Psoas muscle (tissue), 7 donors: ENCODE measurements at regions not wholly inside any gene's neighbourhood (a gene's known extent, or its start where the extent isn't known, plus 50 kb on each side); places are given as distances from the start of the nearest gene placed in this dataset.

Experiments used
- ATAC-seq, 4 donors: fragments of 200-7000 bp; cut with Tn5 transposase; one replicate each; pipeline ENCODE4 v1.9.1; 2020; ENCODE audit warnings: moderate library complexity in 3 of 4, mild to moderate bottlenecking in 2 of 4
- DNase-seq, 2 donors: peaks; one replicate each; pipeline ENCODE4 v3.0.0-alpha.2; 2020
- H3K27ac ChIP-seq: fragments of 200-600 bp; one replicate; pipeline ENCODE4 v1.8.0; 2022
- H3K27me3 ChIP-seq, 3 donors: fragments of 200-600 bp in 1 of 3; one replicate each; pipeline versions ENCODE4 v1.6.1 to v1.8.0; 2013 to 2022; ENCODE audit warnings: low read length in 2 of 3, mild to moderate bottlenecking in 2 of 3, moderate library complexity in 1 of 3; ENCODE audit not compliant: insufficient read depth in 3 of 3
- H3K36me3 ChIP-seq, 2 donors: fragments of 200-600 bp in 1 of 2; one replicate each; pipeline versions ENCODE4 v1.6.1 to v1.8.0; 2013 to 2022; ENCODE audit warnings: low read depth in 1 of 2, mild to moderate bottlenecking in 1 of 2, moderate library complexity in 1 of 2; ENCODE audit not compliant: insufficient read depth in 1 of 2
- H3K4me1 ChIP-seq: fragments of 200-600 bp; one replicate; pipeline ENCODE4 v1.8.0; 2022
- H3K4me3 ChIP-seq: fragments of 200-600 bp; one replicate; pipeline ENCODE4 v1.8.0; 2022; ENCODE audit warnings: mild to moderate bottlenecking
- H3K9me3 ChIP-seq: fragments of 200-600 bp; one replicate; pipeline ENCODE4 v1.8.0; 2022
- WGBS, 3 donors: extraction: QIAGEN DNeasy Blood & Tissue Kit; methylation state at CpG; one replicate each; pipeline versions ENCODE4 v1.1.6 to v1.1.7; 2013; 5-methylcytosine and 5-hydroxymethylcytosine counted together
- intact Hi-C, 2 donors: fragments of 100-400 bp; cut with DNase I; formaldehyde crosslinking; loops; one replicate each; pipeline versions ENCODE4 v1.11.0 to v1.14.2; 2022
- TF ChIP-seq, protein P1 (sequence below): fragments of 200-600 bp; IDR thresholded peaks from one replicate; pipeline ENCODE4 v1.8.0; 2022; ENCODE audit warnings: antibody characterized with exemption
- donor health status: healthy with polysubstance abuse.
- donor health status: DM: no; HTN: no; CAD: no; lungs with moderate emphysema.
- donor health status: Bipolar disorder and iron deficiency.
- donor health status: healthy.
- donor health status: DM: yes; HTN: yes; CAD: no.
- donor health status: DM: no; HTN: no; CAD: no.
- donor health status: DM: yes; HTN: yes; CAD: no.

DNA sequence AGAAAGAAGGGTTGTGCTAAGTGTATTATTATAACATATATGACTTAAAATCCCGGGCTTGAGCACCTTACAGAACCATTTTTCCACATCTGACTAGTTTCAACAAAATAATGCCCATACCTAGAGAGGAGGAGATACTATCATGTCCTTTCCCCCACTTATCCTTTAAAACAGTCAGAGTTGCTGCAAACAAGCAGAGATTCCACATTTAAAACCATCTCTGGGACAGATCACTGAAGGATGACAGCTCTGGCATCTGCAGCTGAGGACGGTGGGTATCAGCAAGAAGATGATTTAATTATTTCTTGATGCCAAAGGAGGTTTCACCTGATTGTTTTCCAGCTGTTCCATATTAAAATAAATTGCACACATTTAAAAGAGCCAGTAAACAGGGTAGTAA lies 328.0 kb upstream of the TMTC1 start:
- Histone ChIP-seq H3K27ac (no peak overlapping the region), H3K9me3 (no peaks in the 10 kb centered on the region), H3K36me3 (no peaks in the 10 kb centered on the region), H3K27me3 (no peaks in the 10 kb centered on the region), H3K4me1 (no peaks in the 10 kb centered on the region), H3K4me3 (no peak overlapping the region)
- DNase-seq, result no peak
- 57 to 63% (median 60%) methylated on average over 2 of the region's 2 CpGs for WGBS, 3 donors
- intact Hi-C loops, result no loop called here
- TF ChIP-seq, protein P1, sequence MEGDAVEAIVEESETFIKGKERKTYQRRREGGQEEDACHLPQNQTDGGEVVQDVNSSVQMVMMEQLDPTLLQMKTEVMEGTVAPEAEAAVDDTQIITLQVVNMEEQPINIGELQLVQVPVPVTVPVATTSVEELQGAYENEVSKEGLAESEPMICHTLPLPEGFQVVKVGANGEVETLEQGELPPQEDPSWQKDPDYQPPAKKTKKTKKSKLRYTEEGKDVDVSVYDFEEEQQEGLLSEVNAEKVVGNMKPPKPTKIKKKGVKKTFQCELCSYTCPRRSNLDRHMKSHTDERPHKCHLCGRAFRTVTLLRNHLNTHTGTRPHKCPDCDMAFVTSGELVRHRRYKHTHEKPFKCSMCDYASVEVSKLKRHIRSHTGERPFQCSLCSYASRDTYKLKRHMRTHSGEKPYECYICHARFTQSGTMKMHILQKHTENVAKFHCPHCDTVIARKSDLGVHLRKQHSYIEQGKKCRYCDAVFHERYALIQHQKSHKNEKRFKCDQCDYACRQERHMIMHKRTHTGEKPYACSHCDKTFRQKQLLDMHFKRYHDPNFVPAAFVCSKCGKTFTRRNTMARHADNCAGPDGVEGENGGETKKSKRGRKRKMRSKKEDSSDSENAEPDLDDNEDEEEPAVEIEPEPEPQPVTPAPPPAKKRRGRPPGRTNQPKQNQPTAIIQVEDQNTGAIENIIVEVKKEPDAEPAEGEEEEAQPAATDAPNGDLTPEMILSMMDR, result no peak
- no peak for ATAC-seq

DNA sequence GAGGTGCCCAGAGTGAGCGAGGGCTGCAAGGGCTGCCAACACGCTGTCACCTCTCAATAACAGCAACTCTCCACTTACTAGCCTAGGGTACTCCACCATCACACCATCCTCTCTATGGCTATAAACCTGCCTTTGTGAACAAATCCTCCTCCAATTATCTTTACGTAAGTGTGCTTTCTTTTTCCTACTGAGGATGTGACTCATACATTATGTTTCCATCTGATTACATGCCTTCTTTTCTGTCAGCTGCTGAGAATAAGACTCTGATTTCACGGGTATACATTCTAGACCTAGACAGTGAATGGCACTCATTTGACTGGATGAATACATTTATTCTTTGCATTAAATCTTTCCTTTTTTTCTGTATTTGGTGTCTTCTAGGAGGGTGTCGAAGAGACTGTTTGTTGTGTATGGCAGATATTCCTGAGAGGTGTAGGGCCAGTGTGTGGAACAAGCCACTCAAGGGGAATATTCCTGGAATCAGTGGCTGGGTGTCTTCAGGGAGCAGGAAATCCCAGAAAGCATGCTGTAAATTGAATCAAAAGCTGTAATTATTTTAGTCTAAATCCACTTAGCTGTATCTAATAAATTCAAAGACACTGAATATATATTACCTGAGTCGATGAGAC lies 327.3 kb upstream of the TMTC1 start:
- Histone ChIP-seq H3K4me3 (no peak overlapping the region), H3K9me3 (no peaks in the 10 kb centered on the region), H3K36me3 (no peaks in the 10 kb centered on the region), H3K27me3 (no peaks in the 10 kb centered on the region), H3K27ac (no peak overlapping the region), H3K4me1 (no peaks in the 10 kb centered on the region)
- TF ChIP-seq, protein P1, result no peak
- ATAC-seq, result no peak
- 52 to 58% (median 54%) methylated on average over 6 of the region's 6 CpGs for WGBS, 3 donors
- intact Hi-C loops, result no loop called here
- DNase-seq, result no peak

DNA sequence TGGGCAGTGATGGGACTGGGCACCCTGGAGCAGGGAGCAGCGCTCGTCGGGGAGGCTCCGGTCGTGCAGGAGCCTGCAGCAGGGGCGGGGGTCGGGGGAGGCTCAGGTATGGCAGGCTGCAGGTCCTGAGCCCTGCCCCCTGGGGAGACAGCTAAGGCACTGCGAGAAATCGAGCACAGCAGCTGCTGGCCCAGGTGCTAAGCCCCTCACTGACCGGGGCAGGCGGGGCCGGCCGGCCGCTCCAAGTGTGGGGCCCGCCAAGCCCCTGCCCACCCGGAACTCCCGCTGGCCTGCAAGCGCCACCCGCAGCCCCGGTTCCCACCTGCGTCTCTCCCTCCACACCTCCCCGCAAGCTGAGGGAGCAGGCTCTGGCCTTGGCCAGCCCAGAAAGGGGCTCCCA lies 326.8 kb upstream of the TMTC1 start:
- no peak for ATAC-seq
- Histone ChIP-seq H3K9me3 (no peaks in the 10 kb centered on the region), H3K27ac (no peak overlapping the region), H3K4me3 (no peak overlapping the region), H3K27me3 (no peaks in the 10 kb centered on the region), H3K4me1 (no peaks in the 10 kb centered on the region), H3K36me3 (no peaks in the 10 kb centered on the region)
- intact Hi-C loops, result no loop called here
- DNase-seq, result no peak
- 86 to 89% (median 87%) methylated on average over 19 to 22 of the region's 22 CpGs for WGBS, 3 donors
- TF ChIP-seq, protein P1, result no peak

DNA sequence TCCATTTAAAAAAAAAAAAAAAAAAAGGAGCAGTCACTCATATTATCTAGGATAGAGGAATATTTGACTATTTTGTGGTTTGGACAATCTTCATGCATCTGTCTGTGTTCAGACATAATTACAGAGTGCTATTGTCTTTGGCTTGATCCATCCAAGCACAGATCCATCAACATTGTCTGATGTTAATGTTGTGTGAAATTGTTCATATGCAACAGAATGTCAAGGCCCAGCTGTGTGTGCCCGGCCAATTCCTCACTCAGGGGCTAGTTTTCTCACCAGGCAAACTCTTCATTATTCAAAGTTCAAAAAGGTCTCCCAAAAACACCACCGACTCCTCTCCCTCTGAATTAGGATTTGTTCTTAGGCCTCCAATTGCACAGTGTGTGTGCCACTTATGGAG lies 324.9 kb upstream of the TMTC1 start:
- no peak for DNase-seq
- no peaks in the 10 kb centered on the region for H3K36me3 ChIP-seq
- TF ChIP-seq, protein P1, result no peak
- ATAC-seq, result no peak
- H3K9me3 ChIP-seq, result no peaks in the 10 kb centered on the region
- H3K27ac ChIP-seq, result no peak overlapping the region
- 46 to 77% (median 55%) methylated on average over 2 of the region's 2 CpGs for WGBS, 3 donors
- H3K4me3 ChIP-seq, result no peak overlapping the region
- H3K4me1 ChIP-seq, result no peaks in the 10 kb centered on the region
- H3K27me3 ChIP-seq, result no peaks in the 10 kb centered on the region
- intact Hi-C loops, result no loop called here
